RWPE2 (cell line): ENCODE measurements at regions not wholly inside any gene's neighbourhood (a gene's known extent, or its start where the extent isn't known, plus 50 kb on each side); places are given as distances from the start of the nearest gene placed in this dataset.

ENCODE experiments used
- ATAC-seq: fragments of 200-7000 bp; cut with Tn5 transposase; 3 replicates; pipeline ENCODE4 v1.9.1; 2021; ENCODE audit warnings: low read depth
- DNase-seq: peaks from one replicate; pipeline ENCODE4 v3.0.0-alpha.2; 2020; ENCODE audit warnings: low spot score
- H3K27ac ChIP-seq: fragments of 450-650 bp; 2 replicates; pipeline ENCODE4 v1.5.1; 2017; ENCODE audit warnings: mild to moderate bottlenecking; ENCODE audit not compliant: poor library complexity, severe bottlenecking
- H3K27me3 ChIP-seq: fragments of 250-450 bp; sonication (Bioruptor Pico); 2 replicates; pipeline ENCODE4 v1.5.1; 2021; ENCODE audit warnings: mild to moderate bottlenecking, moderate library complexity; ENCODE audit not compliant: insufficient read depth, poor library complexity, severe bottlenecking
- H3K36me3 ChIP-seq: fragments of 250-450 bp; sonication (Bioruptor Pico); 2 replicates; pipeline ENCODE4 v1.5.1; 2020; ENCODE audit warnings: low read depth, mild to moderate bottlenecking, moderate library complexity
- H3K4me1 ChIP-seq: fragments of 250-450 bp; sonication (Bioruptor Pico); 2 replicates; pipeline ENCODE4 v1.5.1; 2021; ENCODE audit warnings: mild to moderate bottlenecking, moderate library complexity; ENCODE audit not compliant: insufficient read depth, poor library complexity, severe bottlenecking
- H3K4me3 ChIP-seq: fragments of 250-450 bp; sonication (Bioruptor Pico); 2 replicates; pipeline ENCODE4 v1.5.1; 2021; ENCODE audit warnings: mild to moderate bottlenecking, moderate library complexity; ENCODE audit not compliant: severe bottlenecking
- H3K9me3 ChIP-seq: fragments of 250-450 bp; sonication (Bioruptor Pico); 2 replicates; pipeline ENCODE4 v1.5.1; 2021; ENCODE audit warnings: mild to moderate bottlenecking, moderate library complexity; ENCODE audit not compliant: severe bottlenecking
- CTCF ChIP-seq: fragments of 450-650 bp; IDR thresholded peaks from one replicate; pipeline ENCODE4 v1.5.1; 2017; ENCODE audit warnings: mild to moderate bottlenecking, moderate library complexity; ENCODE audit not compliant: poor library complexity, severe bottlenecking

GRCh38 chr6:62716719-62717118 is 430.7 kb upstream of the KHDRBS2 start:
- DNase-seq (no peak), ATAC-seq (no peak)
- no peak for TF ChIP-seq CTCF
- Histone ChIP-seq H3K36me3 (no peaks in the 10 kb centered on the region), H3K9me3 (peaks cover 2% of the 10 kb centered on the region), H3K4me1 (no peaks in the 10 kb centered on the region), H3K27ac (no peak overlapping the region), H3K27me3 (no peaks in the 10 kb centered on the region), H3K4me3 (no peak overlapping the region)

GRCh38 chr6:62714112-62714511 is 428.1 kb upstream of the KHDRBS2 start:
- ATAC-seq = no peak
- TF ChIP-seq CTCF = no peak
- no peak overlapping the region for H3K27ac ChIP-seq
- H3K4me3 ChIP-seq = no peak overlapping the region
- no peak for DNase-seq
- no peaks in the 10 kb centered on the region for H3K9me3 ChIP-seq
- no peaks in the 10 kb centered on the region for H3K4me1 ChIP-seq
- no peaks in the 10 kb centered on the region for H3K27me3 ChIP-seq
- H3K36me3 ChIP-seq = no peaks in the 10 kb centered on the region

GRCh38 chr6:62711750-62712149 is 425.7 kb upstream of the KHDRBS2 start:
- Histone ChIP-seq H3K4me3 (no peak overlapping the region), H3K4me1 (no peaks in the 10 kb centered on the region), H3K36me3 (no peaks in the 10 kb centered on the region), H3K9me3 (no peaks in the 10 kb centered on the region), H3K27ac (no peak overlapping the region), H3K27me3 (no peaks in the 10 kb centered on the region)
- DNase-seq (no peak), ATAC-seq (no peak)
- TF ChIP-seq CTCF = no peak

- Histone ChIP-seq H3K27ac (no peak overlapping the region), H3K4me3 (no peak overlapping the region), H3K4me1 (no peaks in the 10 kb centered on the region), H3K27me3 (no peaks in the 10 kb centered on the region), H3K36me3 (no peaks in the 10 kb centered on the region), H3K9me3 (no peaks in the 10 kb centered on the region)
- ATAC-seq (no peak), DNase-seq (no peak)
- no peak for TF ChIP-seq CTCF
These were observed 421.9 kb upstream of the KHDRBS2 start for GRCh38 chr6:62707914-62708313.

GRCh38 chr6:62707156-62707555 is 421.1 kb upstream of the KHDRBS2 start:
- ATAC-seq (no peak), DNase-seq (no peak)
- Histone ChIP-seq H3K9me3 (no peaks in the 10 kb centered on the region), H3K36me3 (no peaks in the 10 kb centered on the region), H3K4me3 (no peak overlapping the region), H3K27me3 (no peaks in the 10 kb centered on the region), H3K27ac (no peak overlapping the region), H3K4me1 (no peaks in the 10 kb centered on the region)
- no peak for TF ChIP-seq CTCF
